Ovary (tissue), 3 donors: ENCODE measurements at regions not wholly inside any gene's neighbourhood (a gene's known extent, or its start where the extent isn't known, plus 50 kb on each side); places are given as distances from the start of the nearest gene placed in this dataset.

ENCODE experiments used
- EP300 ChIP-seq: sonication (generic); formaldehyde crosslinking; IDR thresholded peaks from one replicate; pipeline ENCODE4 v1.6.1; 2017; ENCODE audit warnings: antibody characterized with exemption
- POLR2A ChIP-seq: fragments of 450-650 bp; IDR thresholded peaks from one replicate; pipeline ENCODE4 v1.6.1; 2017; ENCODE audit warnings: antibody characterized with exemption, mild to moderate bottlenecking, moderate library complexity
- TF ChIP-seq, protein P1 (sequence below), 3 donors: fragments of 450-650 bp in 2 of 3; fragments of 200-600 bp in 1 of 3; IDR thresholded peaks; one replicate each; pipeline versions ENCODE4 v1.5.1 to v1.8.0; 2016 to 2022; ENCODE audit warnings: antibody characterized with exemption in 3 of 3, mild to moderate bottlenecking in 1 of 3
- donor health status: DM: no; HTN: no; CAD: no.

DNA sequence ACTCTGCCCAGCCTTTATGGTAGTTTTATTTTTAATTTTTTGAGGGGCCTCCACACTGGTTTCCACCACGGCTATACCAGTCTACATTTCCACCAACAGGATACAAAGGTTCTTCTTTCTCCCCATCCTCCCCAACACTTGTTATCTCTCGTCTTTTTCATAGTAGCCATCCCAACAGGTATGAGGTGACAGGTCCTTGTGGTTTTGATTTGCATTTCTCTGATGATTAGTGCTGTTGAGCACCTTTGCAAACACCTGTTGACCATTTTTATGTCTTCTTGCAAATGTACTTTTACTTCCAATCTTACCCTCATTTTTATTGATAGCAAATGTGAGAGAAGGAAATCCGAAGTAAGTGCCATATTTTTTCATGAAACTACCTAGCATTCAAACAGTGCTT lies 195.4 kb upstream of the PREP start:
- TF ChIP-seq, protein P1, sequence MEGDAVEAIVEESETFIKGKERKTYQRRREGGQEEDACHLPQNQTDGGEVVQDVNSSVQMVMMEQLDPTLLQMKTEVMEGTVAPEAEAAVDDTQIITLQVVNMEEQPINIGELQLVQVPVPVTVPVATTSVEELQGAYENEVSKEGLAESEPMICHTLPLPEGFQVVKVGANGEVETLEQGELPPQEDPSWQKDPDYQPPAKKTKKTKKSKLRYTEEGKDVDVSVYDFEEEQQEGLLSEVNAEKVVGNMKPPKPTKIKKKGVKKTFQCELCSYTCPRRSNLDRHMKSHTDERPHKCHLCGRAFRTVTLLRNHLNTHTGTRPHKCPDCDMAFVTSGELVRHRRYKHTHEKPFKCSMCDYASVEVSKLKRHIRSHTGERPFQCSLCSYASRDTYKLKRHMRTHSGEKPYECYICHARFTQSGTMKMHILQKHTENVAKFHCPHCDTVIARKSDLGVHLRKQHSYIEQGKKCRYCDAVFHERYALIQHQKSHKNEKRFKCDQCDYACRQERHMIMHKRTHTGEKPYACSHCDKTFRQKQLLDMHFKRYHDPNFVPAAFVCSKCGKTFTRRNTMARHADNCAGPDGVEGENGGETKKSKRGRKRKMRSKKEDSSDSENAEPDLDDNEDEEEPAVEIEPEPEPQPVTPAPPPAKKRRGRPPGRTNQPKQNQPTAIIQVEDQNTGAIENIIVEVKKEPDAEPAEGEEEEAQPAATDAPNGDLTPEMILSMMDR (IDR thresholded peaks at IDR 0.05) = no peak
- TF ChIP-seq EP300 = no peak
- TF ChIP-seq POLR2A = no peak
